ENCODE measurements at regions not wholly inside any gene's neighbourhood (a gene's known extent, or its start where the extent isn't known, plus 50 kb on each side); places are given as distances from the start of the nearest gene placed in this dataset.

GRCh38 chr12:76649099-76649498 lies 89.5 kb upstream of the OSBPL8 start:
- TF ChIP-seq ZNF2 (tag by site-specific recombination; IDR thresholded peaks at IDR 0.05) (no peak), ZNF449 (tag by site-specific recombination; IDR thresholded peaks at IDR 0.05) (no peak), ZBTB11 (tag by site-specific recombination; conservative IDR thresholded peaks at IDR 0.05; ENCODE audit: low read depth) (no peak), ZNF157 (tag by site-specific recombination; IDR thresholded peaks at IDR 0.05) (no peak), GLI4 (tag by site-specific recombination; IDR thresholded peaks at IDR 0.05) (no peak), ZFP3 (tag by site-specific recombination; IDR thresholded peaks at IDR 0.05; ENCODE audit: low read depth) (no peak), ZFHX2 (tag by site-specific recombination; conservative IDR thresholded peaks at IDR 0.05) (no peak), HOXD13 (CRISPR knock-in tag; IDR thresholded peaks at IDR 0.05; ENCODE audit: borderline replicate concordance) (no peak), ZBTB17 (tag by site-specific recombination; IDR thresholded peaks at IDR 0.05) (no peak), ZNF202 (tag by site-specific recombination; IDR thresholded peaks at IDR 0.05; ENCODE audit: borderline replicate concordance) (no peak), ZSCAN16 (tag by site-specific recombination; IDR thresholded peaks at IDR 0.05) (no peak), PRDM2 (tag by site-specific recombination; IDR thresholded peaks at IDR 0.05; ENCODE audit: borderline replicate concordance) (no peak), ZNF555 (tag by site-specific recombination; conservative IDR thresholded peaks at IDR 0.05) (no peak), SALL2 (tag by site-specific recombination; IDR thresholded peaks at IDR 0.05; ENCODE audit: borderline replicate concordance) (no peak), KLF17 (tag by site-specific recombination; IDR thresholded peaks at IDR 0.05) (no peak), TSHZ1 (tag by site-specific recombination; IDR thresholded peaks at IDR 0.05; ENCODE audit: borderline replicate concordance) (no peak), ZSCAN5A (tag by site-specific recombination; IDR thresholded peaks at IDR 0.05) (no peak)
- Histone ChIP-seq H3K27ac (ENCODE audit: extremely low read depth, low read depth, low read length) (no peak overlapping the region), H3K4me1 (ENCODE audit: control insufficient read depth, insufficient read depth, low read length) (no peaks in the 10 kb centered on the region), H3K9me3 (ENCODE audit: control insufficient read depth, insufficient read depth, low read depth, low read length) (no peaks in the 10 kb centered on the region), H3K36me3 (ENCODE audit: control insufficient read depth in 2 of 2, insufficient read depth in 1 of 2, low read length in 2 of 2) (no peaks in the 10 kb centered on the region), H3K4me3 (ENCODE audit: low read depth, low read length) (no peak overlapping the region)
- ChIA-PET CTCF (no interaction called here), POLR2A (no interaction called here)
